ENCODE measurements at regions not wholly inside any gene's neighbourhood (a gene's known extent, or its start where the extent isn't known, plus 50 kb on each side); places are given as distances from the start of the nearest gene placed in this dataset.

DNA sequence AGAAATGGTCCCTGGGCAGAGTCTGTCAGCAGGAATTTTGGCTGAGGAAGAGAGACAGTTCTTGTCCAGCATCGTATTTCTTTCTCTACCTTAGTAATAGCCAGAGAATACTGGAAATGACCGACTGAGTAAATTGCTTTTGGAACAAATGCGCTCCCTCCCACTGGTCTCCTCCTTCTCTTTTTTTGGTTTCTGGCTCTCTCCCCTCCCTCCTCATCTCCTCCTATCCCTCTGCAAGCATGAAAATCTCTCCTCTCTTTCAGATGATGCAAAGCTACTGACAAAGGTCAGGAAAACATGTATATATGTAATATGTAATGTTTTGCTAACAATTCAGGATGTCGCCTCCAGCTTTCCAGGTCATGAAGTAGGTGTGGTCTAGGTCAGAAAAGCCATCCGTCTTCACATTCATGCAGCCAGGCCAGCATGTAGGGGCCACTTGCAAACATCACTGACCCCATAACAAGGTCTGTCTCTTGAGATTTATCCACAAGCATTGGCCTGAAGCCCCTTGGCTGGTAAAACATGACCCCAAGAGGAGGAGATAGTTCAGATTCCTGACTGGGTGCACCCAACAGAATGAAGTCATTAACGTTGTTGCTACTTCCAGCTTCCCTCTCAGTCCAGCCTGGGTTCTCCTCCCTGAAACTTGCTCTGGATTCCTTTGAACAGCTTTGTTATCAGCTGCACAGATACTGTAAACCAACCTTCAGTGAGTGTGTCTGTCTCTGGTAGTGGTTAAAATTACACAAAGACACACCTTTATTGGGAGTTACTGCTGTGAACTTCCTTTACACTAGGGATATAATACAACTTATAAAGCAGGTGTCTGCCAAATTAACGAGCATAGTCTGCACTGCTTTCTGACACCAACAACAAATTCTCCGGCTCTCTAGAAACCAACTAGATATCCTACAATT is 864.4 kb upstream of the KLHL29 start:
- no peak for DNase-seq

- no peak for DNase-seq
These were observed 863.4 kb upstream of the KLHL29 start for GRCh38 chr2:22521620-22522019.

GRCh38 chr2:22525681-22526080 is 859.3 kb upstream of the KLHL29 start:
- no peak for DNase-seq

- DNase-seq, result no peak
These were observed 854.8 kb upstream of the KLHL29 start for GRCh38 chr2:22530131-22530530.

- no peak for DNase-seq
These were observed 848.8 kb upstream of the KLHL29 start for GRCh38 chr2:22536133-22536532.

- no peak for DNase-seq
These were observed 830.5 kb upstream of the KLHL29 start for GRCh38 chr2:22554453-22554852.

- DNase-seq, result peak in 1 of 2 experiments; percentile 42
These were observed 827.6 kb upstream of the KLHL29 start for GRCh38 chr2:22557406-22557805.

- no peak for DNase-seq
These were observed 825.0 kb upstream of the KLHL29 start for GRCh38 chr2:22560021-22560420.

- DNase-seq, result peak in 1 of 2 experiments; percentile 10
These were observed 805.6 kb upstream of the KLHL29 start for GRCh38 chr2:22579341-22579740.

GRCh38 chr2:22582107-22582506 is 802.9 kb upstream of the KLHL29 start:
- DNase-seq, result no peak

DNA sequence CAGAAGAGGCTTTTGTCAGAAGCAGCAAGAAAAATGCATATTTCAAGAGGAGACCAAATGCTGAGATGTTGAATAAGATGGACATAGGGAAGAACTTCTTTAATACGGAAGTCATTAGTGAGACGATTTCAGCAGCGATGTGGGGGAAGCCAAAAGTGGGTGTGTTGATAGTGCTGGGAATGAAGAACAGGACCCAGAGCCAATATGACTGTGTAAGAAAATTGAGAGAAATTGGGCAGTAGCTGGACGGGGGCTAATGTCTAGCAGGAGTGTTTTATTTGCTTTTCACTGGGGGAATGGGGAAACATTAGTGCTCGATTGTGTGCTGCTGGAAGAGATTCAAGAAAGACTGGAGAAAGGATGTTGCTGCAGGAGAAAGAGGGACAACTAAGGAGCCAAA is 788.7 kb upstream of the KLHL29 start:
- DNase-seq, result no peak

GRCh38 chr2:22600156-22600555 is 784.8 kb upstream of the KLHL29 start:
- DNase-seq, result no peak

DNA sequence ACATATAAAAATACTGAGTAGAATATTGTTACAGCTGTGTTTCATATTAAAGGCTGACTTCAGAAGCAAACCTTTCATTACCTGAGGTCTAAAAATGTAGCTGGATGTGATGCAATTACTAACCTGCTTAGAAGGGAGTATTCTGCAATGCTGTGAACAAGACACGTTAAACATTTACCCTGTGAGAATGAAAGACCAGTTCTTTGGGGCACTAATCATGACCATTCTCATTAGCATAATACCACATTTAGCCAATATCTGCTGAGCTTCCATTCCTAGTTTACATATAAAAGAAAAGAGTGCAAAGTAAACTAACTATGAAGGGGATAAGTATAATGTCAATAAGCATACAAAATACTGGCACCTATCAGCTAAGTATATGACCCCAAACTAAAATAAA is 784.0 kb upstream of the KLHL29 start:
- DNase-seq, result no peak

DNA sequence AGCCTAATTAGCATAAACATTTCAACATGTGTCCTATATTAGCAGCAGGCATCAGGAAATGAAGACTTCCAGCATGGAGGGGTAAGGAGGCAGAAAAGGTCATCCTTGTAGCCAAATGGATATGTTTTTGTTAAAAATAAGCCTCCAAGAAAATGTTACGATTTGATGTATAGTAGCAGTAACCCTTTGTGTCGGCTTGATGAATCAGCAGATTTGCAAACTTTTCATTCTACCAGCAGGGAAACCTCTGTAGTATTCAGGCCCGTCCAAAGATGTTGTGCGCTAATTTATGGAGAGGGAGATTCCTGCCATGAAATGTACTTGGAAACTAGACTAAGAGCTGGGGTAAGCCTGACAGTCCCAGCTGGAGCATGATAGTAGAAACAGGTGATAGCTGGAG is 780.8 kb upstream of the KLHL29 start:
- no peak for DNase-seq

GRCh38 chr2:22616031-22616430 is 768.9 kb upstream of the KLHL29 start:
- no peak for DNase-seq

DNA sequence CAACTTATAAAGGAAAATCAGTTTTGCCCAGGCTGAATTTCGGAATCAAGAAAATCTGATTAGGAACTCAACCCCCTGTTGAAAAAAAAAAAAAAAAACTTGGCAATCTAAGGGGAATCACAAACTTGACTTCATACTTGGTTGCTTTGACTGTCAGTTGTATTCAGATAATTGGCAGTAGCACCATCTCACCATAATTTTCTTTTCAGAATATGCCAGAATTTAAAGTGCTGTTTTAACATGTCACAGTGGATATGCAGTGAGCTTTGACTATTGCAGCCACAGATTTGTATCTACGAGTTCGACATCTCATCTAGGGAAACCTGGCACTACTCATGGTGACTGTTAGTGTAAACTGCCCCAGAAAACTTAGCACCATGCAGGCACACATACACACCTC is 761.4 kb upstream of the KLHL29 start:
- DNase-seq, result no peak

GRCh38 chr2:22626621-22627020 is 758.4 kb upstream of the KLHL29 start:
- DNase-seq, result peak in 1 of 2 experiments; percentile 17

DNA sequence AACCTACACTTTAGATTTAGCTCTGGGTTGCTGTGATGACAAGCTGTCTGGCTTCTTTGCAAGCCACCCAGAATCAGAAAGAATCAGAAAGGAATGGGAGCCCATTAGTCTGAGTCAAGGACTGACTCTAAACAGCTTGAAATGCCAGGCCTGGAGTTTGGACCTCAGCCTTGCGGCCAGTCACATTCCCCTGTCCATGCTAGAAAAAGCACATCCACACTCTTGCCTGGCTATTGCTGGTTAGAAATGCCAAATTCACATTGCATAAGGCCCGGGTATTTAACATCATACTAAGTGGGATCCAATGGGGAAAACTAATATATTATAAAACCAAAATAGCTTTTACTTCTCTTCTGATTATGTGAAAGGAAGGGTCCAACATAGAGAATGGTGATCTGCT is 756.8 kb upstream of the KLHL29 start:
- DNase-seq, result no peak

DNA sequence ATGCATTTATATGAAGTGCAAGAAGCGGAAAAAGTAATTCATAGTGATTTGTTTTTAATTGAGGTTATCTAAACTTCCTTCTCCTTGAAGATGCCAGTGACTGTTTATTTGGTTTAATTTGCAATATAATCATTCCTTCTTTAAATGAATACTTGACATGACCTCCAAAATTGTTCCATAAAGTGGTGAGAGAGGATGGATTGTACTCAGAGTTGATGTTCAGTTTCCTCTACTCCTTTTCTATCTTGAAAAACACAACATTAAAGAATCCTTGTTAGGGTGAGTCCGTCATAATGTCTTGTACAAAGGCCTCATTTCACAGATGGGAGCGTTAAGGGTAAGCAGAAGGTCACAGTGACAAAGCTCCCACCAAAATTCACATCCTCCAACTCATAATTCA is 756.1 kb upstream of the KLHL29 start:
- no peak for DNase-seq

DNA sequence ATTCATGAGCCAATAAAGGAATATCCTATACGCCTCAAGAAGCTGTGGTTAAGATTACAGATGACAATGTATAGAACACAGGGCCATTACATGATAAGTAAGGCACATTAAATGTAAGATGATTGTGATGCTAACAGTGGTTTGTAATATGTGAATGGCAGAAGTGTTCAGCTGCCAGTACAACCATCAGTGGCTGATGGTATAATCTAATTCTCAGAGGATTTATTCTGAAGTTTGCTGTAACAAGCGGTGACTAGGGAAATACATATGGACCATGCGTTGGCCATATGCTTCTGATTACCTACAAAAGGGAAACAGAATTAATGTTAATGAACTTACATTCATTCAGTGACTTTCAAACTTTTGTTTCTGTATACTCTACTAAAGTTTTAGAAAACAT is 750.8 kb upstream of the KLHL29 start:
- DNase-seq, result peak; percentile 66 to 93

- no peak for DNase-seq
These were observed 728.6 kb upstream of the KLHL29 start for GRCh38 chr2:22656426-22656825.

GRCh38 chr2:22673529-22673928 is 711.5 kb upstream of the KLHL29 start:
- no peak for DNase-seq

DNA sequence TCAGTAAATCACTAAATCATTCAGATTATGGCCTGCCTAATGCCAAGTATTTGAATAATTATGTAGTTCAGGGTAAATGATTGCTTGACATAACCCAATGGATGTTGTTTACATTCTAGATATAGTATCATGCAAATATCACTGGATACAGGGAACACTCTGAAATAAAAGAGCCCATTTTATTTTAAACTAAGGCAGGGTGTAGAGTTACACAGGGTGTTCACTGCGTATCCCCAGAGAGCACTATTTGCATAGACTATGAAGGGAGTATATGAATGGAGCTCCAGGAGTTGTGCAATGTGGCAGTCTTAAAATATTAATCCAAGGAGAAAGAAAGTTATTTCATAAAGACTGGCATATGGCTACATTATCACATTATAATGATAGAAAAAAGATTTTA is 701.1 kb upstream of the KLHL29 start:
- no peak for DNase-seq

DNA sequence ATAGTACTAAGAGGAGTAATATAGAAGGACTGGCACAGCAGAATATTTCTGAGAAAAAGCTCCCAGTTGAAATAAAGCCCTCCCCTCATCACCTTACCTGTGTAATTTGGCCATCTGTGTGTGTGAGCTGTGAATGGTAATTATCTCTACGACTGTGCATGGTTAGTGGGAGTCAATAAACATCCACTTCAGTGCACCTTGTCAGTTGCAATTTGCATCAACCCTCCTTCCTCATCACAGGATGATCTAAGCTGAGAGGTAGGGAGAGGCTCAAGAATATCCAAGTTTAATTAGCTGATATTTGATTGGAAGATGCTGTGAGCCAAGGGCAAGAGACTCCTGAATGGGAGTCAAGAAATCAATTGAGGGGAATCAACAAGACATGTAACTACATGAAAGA is 694.9 kb upstream of the KLHL29 start:
- DNase-seq, result no peak

DNA sequence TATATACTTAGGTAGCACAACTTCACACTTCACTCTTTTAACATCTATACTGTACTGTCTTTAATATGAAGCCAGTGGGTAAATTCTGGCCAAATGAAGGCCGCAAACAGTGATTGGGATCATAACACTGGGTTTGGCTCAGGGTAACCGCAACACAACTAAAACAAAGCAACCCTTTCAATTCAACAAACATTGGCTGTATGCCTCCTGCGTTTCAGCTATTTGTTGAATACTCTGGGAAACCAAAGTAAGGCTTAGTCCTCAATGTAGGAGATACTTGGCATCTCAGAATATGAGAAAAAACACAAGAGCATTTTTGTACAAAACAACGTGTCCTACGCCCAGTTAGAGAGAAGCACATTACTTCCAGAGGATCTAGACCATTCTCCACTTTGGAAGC is 693.3 kb upstream of the KLHL29 start:
- DNase-seq, result no peak

All from NCI-H524 (cell line).